Lower leg skin (tissue), 4 donors: ENCODE measurements at regions not wholly inside any gene's neighbourhood (a gene's known extent, or its start where the extent isn't known, plus 50 kb on each side); places are given as distances from the start of the nearest gene placed in this dataset.

Source experiments
- DNase-seq, 2 donors: peaks; one replicate each; pipeline ENCODE4 v3.0.0-alpha.2; 2019; ENCODE audit warnings: low spot score in 2 of 2
- H3K4me3 ChIP-seq: fragments of 200-600 bp; sonication (generic); 2 replicates; pipeline ENCODE4 v1.5.1; 2017; ENCODE audit warnings: mild to moderate bottlenecking, low read depth; ENCODE audit not compliant: poor library complexity, severe bottlenecking
- POLR2A ChIP-seq, 2 donors: fragments of 450-650 bp; IDR thresholded peaks; one replicate each; pipeline ENCODE4 v1.6.1; 2016 to 2017; ENCODE audit warnings: antibody characterized with exemption in 2 of 2, mild to moderate bottlenecking in 1 of 2, moderate library complexity in 1 of 2
- WGBS, 2 donors: methylation state at CpG; one replicate each; pipeline ENCODE4 v1.1.5; 2018; 5-methylcytosine and 5-hydroxymethylcytosine counted together
- intact Hi-C: fragments of 100-400 bp; cut with DNase I; formaldehyde crosslinking; loops from one replicate; pipeline ENCODE4 v1.15.0; 2023; ENCODE audit warnings: low total_unique reads
- TF ChIP-seq, protein P1 (sequence below), 3 donors: fragments of 450-650 bp; IDR thresholded peaks; one replicate each; pipeline ENCODE4 v1.5.1; 2016; ENCODE audit warnings: antibody characterized with exemption in 3 of 3, mild to moderate bottlenecking in 3 of 3, moderate library complexity in 2 of 3

- no peak for TF ChIP-seq POLR2A (IDR thresholded peaks at IDR 0.05)
- TF ChIP-seq, protein P1, sequence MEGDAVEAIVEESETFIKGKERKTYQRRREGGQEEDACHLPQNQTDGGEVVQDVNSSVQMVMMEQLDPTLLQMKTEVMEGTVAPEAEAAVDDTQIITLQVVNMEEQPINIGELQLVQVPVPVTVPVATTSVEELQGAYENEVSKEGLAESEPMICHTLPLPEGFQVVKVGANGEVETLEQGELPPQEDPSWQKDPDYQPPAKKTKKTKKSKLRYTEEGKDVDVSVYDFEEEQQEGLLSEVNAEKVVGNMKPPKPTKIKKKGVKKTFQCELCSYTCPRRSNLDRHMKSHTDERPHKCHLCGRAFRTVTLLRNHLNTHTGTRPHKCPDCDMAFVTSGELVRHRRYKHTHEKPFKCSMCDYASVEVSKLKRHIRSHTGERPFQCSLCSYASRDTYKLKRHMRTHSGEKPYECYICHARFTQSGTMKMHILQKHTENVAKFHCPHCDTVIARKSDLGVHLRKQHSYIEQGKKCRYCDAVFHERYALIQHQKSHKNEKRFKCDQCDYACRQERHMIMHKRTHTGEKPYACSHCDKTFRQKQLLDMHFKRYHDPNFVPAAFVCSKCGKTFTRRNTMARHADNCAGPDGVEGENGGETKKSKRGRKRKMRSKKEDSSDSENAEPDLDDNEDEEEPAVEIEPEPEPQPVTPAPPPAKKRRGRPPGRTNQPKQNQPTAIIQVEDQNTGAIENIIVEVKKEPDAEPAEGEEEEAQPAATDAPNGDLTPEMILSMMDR (IDR thresholded peaks at IDR 0.05) = no peak
- intact Hi-C loops = no loop called here
- 50 to 56% methylated on average over 8 of the region's 8 CpGs for WGBS, 2 donors
- no peak for DNase-seq
- no peak overlapping the region for H3K4me3 ChIP-seq
These were observed 53.0 kb upstream of the DAZL start for GRCh38 chr3:16658004-16658924.

DNA sequence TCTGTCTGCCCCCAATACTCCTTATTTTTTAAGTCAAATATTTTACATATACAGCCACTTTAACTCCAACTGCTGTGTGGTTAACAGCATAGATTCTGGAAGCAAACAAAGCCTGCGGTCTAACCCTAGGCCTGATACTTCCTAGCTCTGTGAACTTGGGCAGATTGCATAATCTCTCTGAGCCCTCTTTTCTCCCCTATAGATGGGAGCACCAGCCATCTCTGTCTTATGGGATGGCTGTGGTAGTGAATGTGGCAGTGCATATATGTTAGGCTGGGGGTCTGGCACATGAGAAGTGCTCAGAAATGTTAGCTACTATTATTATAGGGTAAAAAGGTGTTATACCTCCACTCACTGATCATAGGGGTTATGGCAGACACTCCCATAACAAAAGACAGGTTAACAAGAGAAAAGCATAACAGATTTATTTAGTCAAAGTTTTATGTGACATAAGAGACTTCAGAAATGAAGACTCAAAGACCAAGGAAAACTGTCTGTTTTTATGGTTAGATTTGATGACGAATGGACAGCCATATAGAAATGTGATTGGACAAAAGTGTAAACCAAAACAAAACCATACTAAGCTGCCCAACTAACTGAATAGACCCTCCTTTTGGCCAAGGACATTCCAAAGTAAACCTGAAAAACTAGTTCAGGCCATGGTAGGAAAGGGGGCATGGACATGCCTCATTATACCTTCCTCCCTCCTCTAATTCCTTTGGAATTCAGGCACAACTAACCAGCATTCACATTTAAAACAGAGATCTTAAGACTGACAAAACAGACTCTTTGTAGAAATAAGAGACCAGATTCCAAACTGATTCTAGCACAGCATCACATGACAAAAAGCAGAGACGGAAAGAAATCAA lies 53.9 kb upstream of the DAZL start:
- no peak overlapping the region for H3K4me3 ChIP-seq
- intact Hi-C loops = no loop called here
- 73 to 79% methylated on average over 3 of the region's 3 CpGs for WGBS, 2 donors
- TF ChIP-seq POLR2A (IDR thresholded peaks at IDR 0.05) = no peak
- TF ChIP-seq, protein P1 (IDR thresholded peaks at IDR 0.05) = no peak
- no peak for DNase-seq

DNA sequence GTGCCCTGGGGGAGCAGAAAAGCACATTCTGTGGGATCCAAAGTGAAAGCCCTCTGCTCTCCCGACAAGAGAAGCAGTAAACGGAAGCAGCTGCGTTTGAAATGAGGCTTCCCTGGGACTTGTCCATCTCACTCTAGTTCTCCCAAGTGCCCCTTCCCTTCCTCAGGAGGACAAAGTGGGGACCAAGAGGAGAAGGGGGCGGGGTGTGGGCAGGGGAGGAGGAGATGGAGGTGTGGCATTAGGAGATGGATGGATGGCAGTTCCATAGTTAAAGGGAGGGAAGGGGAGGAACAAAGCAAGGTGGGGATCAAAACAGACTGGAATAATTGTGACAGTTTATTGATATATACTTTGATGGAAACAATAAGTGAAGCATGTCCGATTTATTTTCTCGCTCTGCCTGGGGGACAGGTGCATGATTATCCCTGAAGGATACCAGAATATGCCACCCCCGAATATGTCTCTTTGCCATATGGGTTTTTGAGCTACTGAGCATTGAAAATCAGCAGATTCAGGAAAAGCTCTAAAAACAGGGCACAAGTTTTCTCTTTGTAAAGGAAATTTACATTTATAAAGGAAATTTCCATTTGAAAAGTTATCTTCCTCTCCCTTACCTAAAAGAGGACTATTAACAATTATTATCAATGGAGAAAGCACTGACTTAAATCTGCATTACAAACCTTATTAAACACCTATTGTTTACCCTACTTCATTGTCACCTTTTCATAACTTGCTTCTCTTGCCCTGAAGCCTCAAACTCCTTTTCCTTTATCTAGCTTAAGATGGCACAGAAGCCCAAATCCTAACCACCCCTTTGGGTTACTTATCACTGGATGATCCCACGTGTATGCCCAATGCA lies 58.9 kb upstream of the DAZL start:
- intact Hi-C loops = no loop called here
- H3K4me3 ChIP-seq = no peak overlapping the region
- no peak for DNase-seq
- 52 to 53% methylated on average over 8 of the region's 8 CpGs for WGBS, 2 donors
- TF ChIP-seq, protein P1 (IDR thresholded peaks at IDR 0.05) = no peak
- TF ChIP-seq POLR2A (IDR thresholded peaks at IDR 0.05) = no peak

GRCh38 chr3:16665282-16665741 lies 60.1 kb upstream of the DAZL start:
- no peak for DNase-seq
- no peak overlapping the region for H3K4me3 ChIP-seq
- TF ChIP-seq POLR2A (IDR thresholded peaks at IDR 0.05) = no peak
- TF ChIP-seq, protein P1 (IDR thresholded peaks at IDR 0.05) = no peak
- WGBS, 2 donors = 44 to 47% methylated on average over 6 of the region's 6 CpGs
- intact Hi-C loops = no loop called here

DNA sequence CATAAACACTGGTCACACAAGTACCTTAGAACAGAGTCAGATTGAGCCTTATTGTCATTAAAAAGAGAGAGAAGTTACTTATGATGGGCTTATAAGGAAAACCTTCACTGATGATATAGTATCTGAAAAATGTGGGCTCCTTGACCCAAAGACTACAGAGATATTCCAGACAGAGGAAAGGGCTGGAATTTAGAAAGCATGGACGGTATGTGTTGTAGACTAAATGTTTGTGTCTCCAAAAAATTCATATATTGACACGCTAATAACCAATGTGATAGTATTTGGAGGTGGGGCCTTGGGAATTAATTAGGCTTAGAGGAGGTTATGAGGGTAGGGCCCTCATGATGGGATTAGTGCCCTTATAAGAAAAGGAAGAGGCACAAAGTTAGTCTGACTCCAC lies 61.0 kb upstream of the DAZL start:
- DNase-seq = no peak
- no peak overlapping the region for H3K4me3 ChIP-seq
- 89 to 92% methylated on average over 2 of the region's 2 CpGs for WGBS, 2 donors
- TF ChIP-seq, protein P1 (IDR thresholded peaks at IDR 0.05) = no peak
- TF ChIP-seq POLR2A (IDR thresholded peaks at IDR 0.05) = no peak
- intact Hi-C loops = no loop called here
